HK-2 (cell line): ENCODE measurements at regions not wholly inside any gene's neighbourhood (a gene's known extent, or its start where the extent isn't known, plus 50 kb on each side); places are given as distances from the start of the nearest gene placed in this dataset.

Experiments used
- DNase-seq: peaks from one replicate; pipeline ENCODE4 v3.0.0-alpha.2; 2018; ENCODE audit not compliant: unreplicated experiment

DNA sequence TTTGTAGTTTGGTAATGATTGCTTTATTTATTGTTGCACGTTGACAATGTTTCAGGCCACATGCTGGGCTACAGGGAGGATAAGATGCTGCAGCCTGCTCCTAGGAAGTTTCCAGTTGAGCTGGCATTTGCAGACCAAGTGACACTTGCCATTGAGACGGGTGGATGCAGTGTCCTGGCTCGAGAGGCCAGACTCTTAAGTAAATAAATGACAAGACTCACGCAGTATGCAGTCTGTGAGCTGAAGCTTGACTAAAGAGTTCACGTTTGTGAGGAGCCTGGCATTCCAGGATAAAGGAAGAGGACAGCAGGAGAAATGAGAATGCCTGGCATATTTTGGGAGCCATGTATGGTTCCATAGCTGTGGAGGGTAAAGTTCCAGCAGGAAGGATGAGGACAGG lies 105.8 kb downstream of the BAMBI start:
- DNase-seq, result no peak

DNA sequence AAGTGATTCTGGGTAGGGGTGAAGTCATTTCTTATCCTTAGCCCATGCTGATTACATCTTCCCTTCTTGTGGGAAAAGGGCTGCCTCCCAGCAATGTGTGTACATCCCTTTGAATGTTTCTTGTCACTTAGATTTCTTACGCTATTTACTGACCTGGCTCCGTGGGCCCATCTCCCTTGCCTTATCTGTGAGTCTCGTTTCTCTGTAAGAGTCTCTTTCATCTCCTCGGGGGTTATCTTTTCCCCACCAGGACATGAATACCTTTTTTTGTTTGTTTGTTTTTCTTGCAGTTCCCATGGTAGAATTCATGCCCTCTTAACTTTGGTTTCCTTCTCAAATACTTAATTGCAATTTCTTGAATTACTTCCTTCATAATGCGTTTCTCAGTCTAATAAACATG lies 107.7 kb downstream of the BAMBI start:
- no peak for DNase-seq

DNA sequence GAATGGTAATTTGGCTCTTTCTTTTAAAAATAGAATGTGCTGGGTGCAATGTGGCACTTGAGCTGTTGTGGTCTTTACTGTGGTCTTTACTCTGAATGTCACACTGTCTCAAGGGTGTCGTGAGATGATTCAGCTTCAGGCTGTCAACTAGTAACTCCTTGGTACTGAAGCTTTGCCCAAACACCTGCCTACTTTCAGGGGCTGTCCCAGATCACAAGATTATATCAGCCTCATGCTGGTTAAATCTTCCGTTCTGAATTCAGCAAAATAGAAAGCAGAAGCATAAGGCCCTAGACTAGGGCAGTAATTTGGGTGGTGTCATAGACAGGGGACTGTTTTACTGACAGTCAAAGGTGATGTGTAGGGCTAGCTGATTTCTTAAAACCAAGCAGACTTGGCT lies 110.9 kb downstream of the BAMBI start:
- DNase-seq, result no peak

DNA sequence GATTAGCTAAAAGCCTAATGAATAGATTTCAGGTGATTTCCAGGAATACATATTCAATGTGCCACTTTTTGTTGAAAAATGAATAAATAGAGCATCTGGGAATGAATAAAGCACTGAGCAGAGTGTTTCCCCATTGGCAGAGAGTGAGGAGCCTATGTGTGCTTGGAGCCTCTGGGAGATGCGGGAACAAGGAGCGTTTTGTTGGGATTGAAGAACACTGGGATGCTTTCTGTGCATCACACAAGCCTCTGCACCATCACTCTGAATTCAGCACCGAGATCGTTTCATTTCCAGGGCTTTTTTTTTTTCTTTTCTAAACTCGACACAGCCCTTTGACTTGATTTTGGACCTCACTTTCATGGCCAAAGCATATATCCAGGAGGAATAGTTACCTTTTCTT lies 111.4 kb downstream of the BAMBI start:
- DNase-seq, result no peak

DNA sequence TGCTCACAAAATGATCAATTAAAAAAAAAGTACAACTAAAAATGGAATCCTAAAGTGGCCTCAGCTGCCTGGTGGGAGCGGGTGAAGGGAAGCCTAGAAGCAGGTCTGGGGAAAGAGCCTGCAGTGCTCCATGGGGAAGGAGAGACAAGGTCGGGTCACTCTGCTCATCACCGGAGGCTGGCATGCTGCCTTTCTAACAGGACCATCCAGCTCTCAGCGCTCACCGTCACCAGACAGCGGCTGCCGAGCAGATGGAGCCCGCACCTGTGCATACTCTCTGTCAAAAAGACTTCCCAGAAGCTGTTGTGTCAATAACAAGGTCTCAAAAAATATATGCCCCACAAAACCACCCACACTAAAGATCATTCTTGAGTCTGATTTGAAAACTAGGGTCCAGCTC lies 112.8 kb downstream of the BAMBI start:
- DNase-seq, result no peak

DNA sequence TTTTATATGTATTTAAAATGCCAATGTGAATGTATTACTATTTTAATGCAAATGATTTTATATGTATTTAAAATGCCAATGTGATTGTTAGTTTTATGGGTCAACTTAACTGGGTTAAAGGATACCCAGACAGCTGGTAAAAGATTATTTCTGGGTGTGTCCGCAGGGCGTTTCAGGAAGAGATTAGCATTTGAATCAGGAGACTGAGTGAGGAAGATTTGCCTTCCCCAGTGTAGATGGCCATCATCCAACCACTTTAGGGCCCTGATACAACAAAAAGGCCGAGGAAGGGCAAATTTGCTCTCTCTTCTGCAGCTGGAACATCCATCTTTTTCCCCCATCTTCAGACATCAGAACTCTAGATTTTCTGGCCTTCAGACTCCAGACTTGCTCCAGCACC lies 116.2 kb downstream of the BAMBI start:
- no peak for DNase-seq

DNA sequence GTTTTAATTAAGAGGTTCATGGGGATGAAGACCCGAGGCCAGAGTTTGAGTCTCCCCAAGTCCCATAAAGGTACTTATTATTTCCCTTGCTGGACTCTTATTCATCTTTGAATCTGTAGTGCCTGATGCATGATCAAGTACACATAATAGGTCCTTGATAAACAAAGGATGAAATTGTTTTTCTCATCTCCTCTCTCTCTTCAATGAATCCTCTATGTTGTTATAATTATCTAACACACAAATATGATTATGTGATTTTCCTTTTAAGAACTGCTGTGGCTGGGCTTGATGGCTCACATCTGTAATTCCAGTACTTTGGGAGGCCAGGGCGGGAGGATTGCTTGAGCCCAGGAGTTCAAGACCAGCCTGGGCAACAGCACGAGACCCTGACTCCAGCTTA lies 117.7 kb downstream of the BAMBI start:
- DNase-seq, result no peak

DNA sequence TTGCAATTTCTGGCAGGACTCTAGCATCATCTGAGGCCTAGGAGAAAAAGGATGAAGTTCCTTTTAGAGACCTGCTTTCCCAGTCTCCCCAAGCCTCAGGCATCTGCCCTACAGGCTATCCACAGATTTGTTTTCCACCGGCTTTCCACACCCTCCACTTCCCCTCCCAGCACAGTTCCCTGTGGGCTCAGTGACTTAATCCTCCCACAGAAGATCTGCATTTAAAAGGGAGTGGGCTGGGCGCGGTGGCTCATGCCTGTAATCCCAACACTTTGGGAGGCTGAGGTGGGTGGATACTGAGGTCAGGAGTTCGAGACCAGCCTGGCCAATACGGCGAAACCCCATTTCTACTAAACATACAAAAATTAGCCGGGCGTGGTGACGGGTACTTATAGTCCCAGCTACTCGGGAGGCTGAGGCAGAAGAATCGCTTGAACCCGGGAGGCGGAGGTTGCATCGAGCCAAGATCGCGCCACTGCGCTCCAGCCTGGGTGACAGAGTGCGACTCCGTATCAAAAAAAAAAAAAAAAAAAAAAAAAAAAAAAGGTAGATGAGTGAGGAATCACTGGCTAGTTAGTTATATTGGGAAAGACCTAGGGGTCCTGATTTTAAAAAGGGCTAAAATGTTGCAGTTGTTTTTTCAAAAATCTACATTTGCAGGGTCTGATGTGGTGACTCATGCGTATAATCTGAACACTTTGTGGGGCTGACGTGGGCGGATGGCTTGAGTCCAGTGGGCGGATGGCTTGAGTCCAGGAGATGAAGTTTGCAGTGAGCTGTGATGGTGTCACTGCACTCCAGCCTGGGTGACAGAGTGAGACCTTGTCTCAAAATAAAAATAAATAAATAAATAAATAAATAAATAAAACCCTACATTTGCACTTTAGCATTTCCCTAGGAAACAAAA lies 119.5 kb downstream of the BAMBI start:
- no peak for DNase-seq

DNA sequence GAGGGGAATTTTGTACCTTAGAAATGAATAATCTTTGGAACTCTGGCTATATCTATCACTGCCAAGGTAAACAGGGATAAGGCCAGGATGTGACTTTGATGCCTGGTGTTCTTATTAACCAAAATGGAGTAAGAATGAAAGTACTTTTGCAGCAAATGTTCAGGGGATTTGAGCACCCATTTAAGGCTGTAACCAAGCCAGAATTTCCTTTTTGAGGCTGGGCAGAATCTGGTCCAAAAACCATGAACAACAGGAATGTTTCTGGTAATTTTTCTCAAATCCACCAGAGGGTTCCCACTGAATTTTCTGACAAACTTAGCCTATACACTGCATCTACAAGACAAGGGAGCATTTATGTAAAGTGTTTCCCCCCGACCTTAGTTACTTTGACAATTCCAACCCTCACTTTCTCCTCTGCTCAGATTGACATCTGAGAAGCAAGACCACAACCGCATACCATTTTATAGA lies 120.6 kb downstream of the BAMBI start:
- DNase-seq, result no peak

DNA sequence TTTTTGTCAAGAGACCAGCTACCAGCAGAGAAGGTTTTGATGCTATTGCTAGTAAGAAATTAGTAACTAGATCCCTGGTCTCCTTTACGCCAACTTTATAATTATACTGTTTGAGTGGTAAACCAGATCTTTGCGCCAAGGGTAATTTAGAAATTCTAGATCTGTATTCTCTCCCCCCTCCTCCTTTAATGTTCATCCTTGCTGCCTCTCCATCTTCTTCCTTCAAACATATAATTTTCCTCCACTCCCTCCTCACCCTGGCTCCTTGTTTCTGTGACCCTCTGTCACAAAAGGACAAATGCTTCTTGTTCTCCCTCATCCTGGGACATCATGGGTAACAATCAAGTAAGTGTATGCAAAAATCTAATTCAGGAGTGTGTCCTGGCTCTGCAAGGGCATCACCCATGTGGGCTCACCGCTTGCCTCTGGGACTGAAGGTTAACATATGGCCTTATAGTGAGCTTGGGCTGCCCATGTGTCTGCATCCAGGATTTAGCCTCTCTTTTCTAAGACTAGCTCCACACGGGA lies 121.2 kb downstream of the BAMBI start:
- DNase-seq, result no peak

DNA sequence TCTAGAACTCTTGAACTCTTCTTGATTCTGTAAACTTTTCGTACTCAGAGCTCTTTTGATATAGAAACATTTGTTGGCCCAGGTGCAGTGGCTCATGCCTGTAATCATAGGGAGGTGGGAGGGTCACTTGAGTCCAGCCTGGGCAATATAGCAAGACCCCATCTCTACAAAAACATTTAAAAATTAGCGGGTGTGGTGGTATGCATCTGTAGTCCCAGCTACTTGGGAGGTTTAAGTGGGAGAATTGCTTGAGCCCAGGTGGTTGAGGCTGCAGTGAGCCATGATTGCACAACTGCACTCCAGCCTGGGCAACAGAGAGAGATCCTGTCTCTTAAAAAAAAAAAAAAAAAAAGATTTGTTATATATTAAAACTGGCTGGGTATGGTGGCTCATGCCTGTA lies 121.6 kb downstream of the BAMBI start:
- no peak for DNase-seq

DNA sequence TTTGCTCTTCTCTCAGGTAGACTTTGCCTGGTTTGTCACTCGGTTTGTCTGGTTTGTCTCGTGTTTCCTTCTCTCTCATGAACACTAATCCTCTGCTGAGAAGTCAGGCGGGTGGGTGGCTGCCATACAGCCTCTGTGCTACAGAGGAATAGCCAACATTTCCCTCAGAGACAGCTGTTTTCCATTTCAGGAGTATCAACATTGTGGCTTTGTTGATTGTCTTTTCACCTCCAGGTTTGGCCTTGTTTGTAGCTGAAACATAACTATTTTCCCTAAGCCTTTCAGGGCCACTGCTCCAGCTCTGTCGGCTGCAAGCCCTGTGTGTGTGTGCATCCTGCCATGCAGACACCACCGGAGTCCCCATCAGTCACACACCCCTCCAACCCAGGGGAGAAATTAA lies 122.8 kb downstream of the BAMBI start:
- no peak for DNase-seq

DNA sequence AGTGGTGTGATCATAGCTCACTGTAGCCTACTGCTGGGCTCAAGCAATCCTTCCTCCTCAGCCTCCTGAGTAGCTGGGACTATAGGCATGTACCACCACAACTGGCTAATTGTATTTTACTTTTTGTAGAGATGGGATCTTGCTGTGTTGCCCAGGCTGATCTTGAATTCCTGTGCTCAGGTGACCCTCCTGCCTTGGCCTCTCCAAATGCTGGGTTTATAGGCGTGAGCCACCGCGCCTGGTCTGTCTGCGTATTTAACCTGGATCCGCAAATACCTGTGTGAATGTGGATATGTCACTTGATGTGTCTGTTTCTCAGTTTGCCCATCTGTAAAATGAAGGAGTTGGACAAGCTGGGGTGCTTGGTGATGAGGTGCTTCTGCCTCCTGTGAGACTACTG lies 123.9 kb downstream of the BAMBI start:
- DNase-seq, result no peak

DNA sequence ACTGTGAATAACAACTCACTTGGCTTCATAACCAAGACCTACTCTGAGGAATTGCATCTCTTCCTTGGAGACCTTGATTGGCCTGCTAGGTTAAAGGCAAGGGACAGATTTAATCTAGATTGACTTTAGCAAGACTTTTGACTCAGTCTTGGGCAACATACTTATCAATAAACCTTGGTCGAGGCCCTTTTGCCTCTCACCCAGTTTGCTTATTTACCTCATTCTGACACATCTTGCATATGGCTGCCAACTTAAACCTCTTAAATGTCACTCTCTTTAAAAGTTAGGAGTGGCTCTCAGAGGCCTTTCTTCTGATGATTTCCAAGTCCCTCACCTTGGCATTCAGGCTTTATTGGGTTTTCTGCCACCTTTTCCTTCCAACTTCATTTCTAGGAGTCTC lies 124.5 kb downstream of the BAMBI start:
- DNase-seq, result no peak

DNA sequence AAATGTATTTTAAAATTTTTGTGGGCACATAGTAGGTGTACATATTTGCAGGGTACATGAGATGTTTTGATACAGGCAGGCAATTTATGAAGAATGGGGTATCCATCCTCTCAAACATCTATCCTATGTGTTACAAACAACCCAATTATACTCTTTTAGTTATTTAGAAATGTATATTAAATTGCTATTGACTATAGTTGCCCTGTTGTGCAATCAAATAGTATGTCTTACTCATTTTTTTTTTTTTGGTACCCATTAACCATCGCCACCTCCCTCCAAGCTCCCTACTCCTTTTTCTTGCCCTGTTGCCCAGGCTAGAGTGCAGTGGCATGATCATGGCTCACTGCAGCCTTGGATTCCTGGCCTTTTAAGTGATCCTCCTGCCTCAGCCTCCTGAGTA lies 128.1 kb downstream of the BAMBI start:
- no peak for DNase-seq

DNA sequence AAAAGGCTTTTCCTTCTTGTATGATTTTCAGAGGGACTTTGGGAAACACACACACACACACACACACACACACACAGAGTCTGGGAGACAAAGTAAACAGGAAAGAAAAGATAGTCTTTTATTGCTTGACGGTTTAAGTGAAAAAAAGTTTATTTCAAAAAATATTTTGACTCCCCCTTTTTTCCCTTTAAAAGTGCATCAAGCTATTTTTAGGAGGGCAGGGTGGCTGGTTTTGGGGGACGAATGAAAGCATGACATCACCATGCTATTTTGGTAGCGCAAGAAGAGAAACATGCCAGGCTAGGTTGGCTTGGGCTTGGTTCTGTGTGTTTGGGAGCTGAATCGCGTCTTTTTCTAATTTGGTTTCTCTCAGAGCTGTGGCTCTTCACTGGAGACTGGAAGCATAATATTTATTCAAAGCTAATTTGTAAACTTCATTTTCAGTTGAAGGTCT lies 129.2 kb downstream of the BAMBI start:
- DNase-seq, result no peak

DNA sequence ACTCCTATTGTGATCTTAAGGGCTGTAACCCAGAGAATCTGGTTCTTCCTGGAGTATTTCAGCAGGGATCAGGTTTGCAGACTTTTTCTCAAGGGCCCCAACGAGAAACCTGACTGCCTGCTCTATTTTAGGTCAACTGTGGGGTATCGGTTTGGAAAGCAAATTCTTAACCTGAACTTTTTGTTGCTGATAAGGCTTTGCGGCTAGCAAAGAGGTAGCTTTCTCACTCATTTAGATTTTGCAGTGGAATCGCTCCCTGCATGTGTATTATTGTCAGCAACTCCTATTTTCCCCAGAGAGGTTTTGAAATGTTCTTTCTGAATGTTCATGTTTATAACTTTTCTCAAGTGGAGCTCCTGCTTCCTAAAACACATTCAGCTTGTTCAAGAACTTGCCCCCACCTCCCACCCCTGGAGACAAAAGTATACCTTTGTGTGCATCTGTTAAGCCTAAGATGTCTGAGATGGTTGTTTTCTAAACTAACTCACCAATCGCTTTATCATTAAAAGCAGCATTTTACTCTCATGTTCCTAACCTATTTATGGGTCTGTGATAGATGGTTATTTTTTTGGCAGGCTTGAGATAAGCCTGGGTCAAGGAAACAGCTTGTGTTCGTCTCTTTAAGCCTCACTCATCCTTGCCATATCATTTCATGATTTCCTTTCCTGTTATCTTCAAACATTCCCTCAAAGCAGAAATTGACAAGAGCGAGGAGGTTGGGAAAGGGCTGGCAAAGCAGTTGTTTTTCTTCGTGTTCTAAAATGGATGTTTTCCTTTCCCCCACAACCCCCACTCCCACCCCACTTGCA lies 129.8 kb downstream of the BAMBI start:
- DNase-seq, result no peak

DNA sequence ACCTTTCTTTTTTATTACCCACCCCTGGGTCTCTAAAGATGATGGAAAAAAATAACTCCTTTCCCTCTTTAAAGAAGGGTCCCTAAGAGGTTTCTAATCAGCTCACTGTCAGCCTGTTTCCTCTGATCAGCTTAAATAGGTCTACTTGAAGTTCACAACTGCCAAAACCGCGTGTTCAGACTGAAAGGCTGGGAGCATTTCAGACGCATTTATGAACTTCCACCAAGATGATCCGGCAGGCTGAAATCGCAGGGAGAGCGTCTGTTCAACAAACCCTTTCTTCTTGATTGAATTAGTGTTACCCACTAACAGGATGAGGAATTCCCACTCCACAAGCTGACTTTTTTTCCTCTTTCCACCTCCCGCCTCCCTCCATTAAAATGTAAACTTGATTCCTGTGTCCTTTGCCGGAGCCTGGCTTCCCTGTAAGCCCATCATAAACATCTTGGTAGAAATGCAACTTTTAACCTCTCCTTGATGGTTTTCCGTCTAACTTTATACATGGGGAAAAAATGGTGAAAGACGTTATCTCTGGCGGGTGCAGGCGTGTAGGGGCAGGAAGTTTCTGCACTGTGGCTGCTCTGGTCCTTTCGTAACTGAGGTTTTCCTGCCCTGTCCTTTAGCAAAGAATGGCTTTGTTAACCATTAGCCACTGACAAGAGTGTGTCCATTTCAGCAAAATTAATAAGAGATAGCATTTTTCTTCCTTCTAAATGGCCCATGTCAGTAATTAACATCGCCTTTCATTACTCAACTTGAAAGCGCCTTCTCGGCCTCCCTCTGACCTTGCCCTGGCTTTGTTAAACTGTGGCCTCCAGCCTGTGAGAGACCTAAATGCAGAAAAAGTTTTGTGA lies 130.7 kb downstream of the BAMBI start:
- no peak for DNase-seq

DNA sequence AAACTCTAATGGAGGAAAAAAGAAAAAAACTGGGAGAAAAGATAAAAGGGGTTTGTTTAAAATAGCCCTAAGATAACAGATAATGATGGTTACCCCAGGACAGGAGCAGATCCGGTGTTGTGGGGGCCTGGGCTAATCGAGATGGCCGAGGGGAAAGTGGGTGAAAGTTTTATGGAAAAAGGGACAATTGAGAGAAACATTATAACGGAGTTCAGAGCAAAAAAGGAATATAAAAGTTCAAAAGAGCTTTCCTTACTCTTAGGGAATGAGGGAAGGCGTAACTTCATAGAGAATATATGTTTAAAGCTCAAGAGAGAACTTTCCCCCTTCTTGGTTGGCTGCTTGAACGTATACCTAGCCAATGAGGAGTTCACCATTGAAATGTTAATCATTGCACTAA lies 131.4 kb downstream of the BAMBI start:
- no peak for DNase-seq

DNA sequence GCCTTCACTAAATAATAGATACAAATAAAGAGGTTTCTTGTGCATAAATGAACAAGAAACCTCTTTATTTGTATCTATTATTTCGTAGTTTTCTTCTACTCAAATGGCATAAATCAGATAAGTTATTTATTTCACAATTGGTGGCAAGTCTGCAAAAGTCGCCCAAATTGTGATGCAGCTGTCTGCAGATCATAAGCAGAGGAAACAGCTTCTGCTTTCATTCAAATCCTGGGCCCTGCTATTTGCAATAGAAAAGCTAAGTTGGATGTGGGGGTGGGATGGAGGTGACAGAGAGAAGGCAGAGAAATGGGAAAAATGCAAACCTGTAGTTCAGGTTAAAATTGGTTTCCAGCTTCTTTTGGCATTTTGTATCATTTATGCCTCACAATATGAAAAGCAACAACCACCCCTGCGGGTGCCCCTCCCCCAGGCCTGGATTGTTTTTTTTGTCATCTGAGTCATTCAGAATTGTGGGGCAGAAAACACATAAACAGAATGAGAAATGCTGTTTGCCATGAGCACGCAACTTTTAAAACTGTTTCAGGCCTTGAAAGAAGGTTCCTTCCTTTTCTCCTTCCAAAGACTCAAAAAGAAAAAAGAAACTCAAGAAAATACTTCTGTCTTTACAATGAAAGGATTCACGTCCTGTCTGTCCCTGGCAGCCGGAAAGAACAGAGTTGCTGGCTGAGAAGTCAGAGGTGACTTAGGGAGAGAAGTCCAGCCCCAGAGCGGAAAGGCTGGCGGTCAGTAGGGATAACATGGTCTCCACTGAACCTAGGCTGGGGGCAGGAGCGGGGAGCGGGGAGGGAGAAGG lies 132.9 kb downstream of the BAMBI start:
- DNase-seq, result no peak
